ENCODE measurements at regions not wholly inside any gene's neighbourhood (a gene's known extent, or its start where the extent isn't known, plus 50 kb on each side); places are given as distances from the start of the nearest gene placed in this dataset.

DNA sequence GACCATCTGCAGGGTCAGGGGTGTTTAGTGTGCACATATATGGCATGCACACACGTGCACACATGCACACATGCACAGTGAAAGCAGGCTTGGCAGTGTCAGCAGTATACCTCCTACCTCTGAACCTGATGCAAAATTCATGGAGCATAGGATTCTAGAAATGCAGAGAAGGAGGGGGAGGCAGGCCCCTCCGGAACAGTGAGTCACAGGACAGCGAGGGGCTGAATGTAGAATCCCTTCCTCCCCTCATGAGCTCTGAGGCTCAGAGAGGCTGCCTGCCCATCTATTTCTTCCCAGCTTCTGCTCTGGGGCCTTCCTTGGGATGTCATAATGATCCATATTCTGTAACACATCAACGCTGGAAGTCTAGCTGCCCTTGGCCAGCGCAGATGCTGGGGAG lies 66.7 kb upstream of the NECTIN1 start:
- dilution Hi-C loops (cut with HindIII; ENCODE audit: low sequenced_read_pairs, unreplicated experiment) (no loop called here), in situ Hi-C loops (cut with MboI; ENCODE audit: low sequenced_read_pairs) (no loop called here), intact Hi-C loops (cut with micrococcal nuclease) (no loop called here)
- Histone ChIP-seq H3K36me3 (ENCODE audit: control insufficient read depth, insufficient read depth, low read length) (no peaks in the 10 kb centered on the region), H3K9me1 (ENCODE audit: insufficient read depth, low read length) (no peaks in the 10 kb centered on the region), H2BK15ac (ENCODE audit: low read depth, low read length) (no peak overlapping the region), H2BK20ac (ENCODE audit: low read depth, low read length) (no peak overlapping the region), H3K56ac (ENCODE audit: extremely low read depth, insufficient read depth, low read length) (no peak overlapping the region), H3K9me3 (ENCODE audit: control insufficient read depth, insufficient read depth, low read length) (no peaks in the 10 kb centered on the region), H2BK120ac (ENCODE audit: low read depth, low read length) (no peak overlapping the region), H2AFZ (replicated peaks; ENCODE audit: low read length, poor library complexity) (no peak overlapping the region), H2AK9ac (replicated peaks; ENCODE audit: low read depth, low read length, poor library complexity) (no peak overlapping the region), H3K14ac (replicated peaks; ENCODE audit: low read depth, low read length) (no peak overlapping the region), H3K4ac (ENCODE audit: low read depth, low read length) (no peak overlapping the region), H4K8ac (ENCODE audit: low read depth in 2 of 2, low read length in 2 of 2) (no peak overlapping the region), H3K9ac (ENCODE audit: low read depth, low read length) (no peak overlapping the region), H2BK5ac (ENCODE audit: low read depth, low read length, poor library complexity, severe bottlenecking) (no peak overlapping the region), H3K4me3 (ENCODE audit: insufficient read depth, low read depth, low read length) (no peak overlapping the region), H3K4me2 (ENCODE audit: low read depth, low read length) (no peak overlapping the region), H2AK5ac (ENCODE audit: low read depth, low read length) (no peak overlapping the region), H3K23ac (ENCODE audit: low read depth, low read length) (no peak overlapping the region), H4K5ac (ENCODE audit: low read depth, low read length) (no peak overlapping the region), H3K4me1 (ENCODE audit: control insufficient read depth, insufficient read depth, low read length) (no peaks in the 10 kb centered on the region), H4K91ac (ENCODE audit: insufficient read depth, low read depth, low read length) (no peak overlapping the region), H3K79me1 (ENCODE audit: low read depth in 1 of 2, low read length in 2 of 2) (no peaks in the 10 kb centered on the region), H4K20me1 (ENCODE audit: insufficient read depth, low read length) (no peaks in the 10 kb centered on the region; the same call in 1 of the 2 replicates), H3K27ac (ENCODE audit: insufficient read depth, low read length) (no peak overlapping the region), H3K18ac (ENCODE audit: low read depth, low read length) (no peak overlapping the region), H3K27me3 (ENCODE audit: control insufficient read depth, insufficient read depth, low read length) (peaks cover 22% of the 10 kb centered on the region)
- BruUV-seq (replicated peaks), result no TSS peak
- no CpG with 5 or more reads among the region's 5 CpGs for WGBS, 2 experiments (ENCODE audit: extremely low coverage in 2 of 2, insufficient read length in 1 of 2)
- POLR2A ChIA-PET (ENCODE audit: unreplicated experiment), result no interaction called here
- no peak for DNase-seq
- CTCF ChIA-PET, result no interaction called here
- TF ChIP-seq MAFK (IDR thresholded peaks at IDR 0.05; ENCODE audit: low read depth, low read length) (no peak), MAZ (IDR thresholded peaks at IDR 0.05; ENCODE audit: borderline replicate concordance, low read depth, low read length) (no peak), FOS (IDR thresholded peaks at IDR 0.05; ENCODE audit: low read depth, low read length) (no peak), BHLHE40 (IDR thresholded peaks at IDR 0.05; ENCODE audit: low read depth, low read length) (no peak), RFX5 (IDR thresholded peaks at IDR 0.05; ENCODE audit: low read depth, low read length) (no peak), CEBPB (IDR thresholded peaks at IDR 0.05; ENCODE audit: low read depth, low read length) (no peak), POLR2A (IDR thresholded peaks at IDR 0.05; ENCODE audit: low read depth, low read length) (no peak), MXI1 (IDR thresholded peaks at IDR 0.05; ENCODE audit: borderline replicate concordance, low read depth, low read length) (no peak), ELK1 (IDR thresholded peaks at IDR 0.05; ENCODE audit: borderline replicate concordance, low read depth, low read length) (no peak), SMC3 (IDR thresholded peaks at IDR 0.05; ENCODE audit: low read depth, low read length) (no peak), RAD21 (IDR thresholded peaks at IDR 0.05; ENCODE audit: low read length) (no peak), NFE2L2 (IDR thresholded peaks at IDR 0.05; ENCODE audit: low read depth, low read length) (no peak), USF2 (IDR thresholded peaks at IDR 0.05; ENCODE audit: low read depth, low read length) (no peak), CHD1 (IDR thresholded peaks at IDR 0.05; ENCODE audit: low read depth, low read length) (no peak), RCOR1 (IDR thresholded peaks at IDR 0.05; ENCODE audit: insufficient replicate concordance, low read length) (no peak)
- TF ChIP-seq, protein P1, sequence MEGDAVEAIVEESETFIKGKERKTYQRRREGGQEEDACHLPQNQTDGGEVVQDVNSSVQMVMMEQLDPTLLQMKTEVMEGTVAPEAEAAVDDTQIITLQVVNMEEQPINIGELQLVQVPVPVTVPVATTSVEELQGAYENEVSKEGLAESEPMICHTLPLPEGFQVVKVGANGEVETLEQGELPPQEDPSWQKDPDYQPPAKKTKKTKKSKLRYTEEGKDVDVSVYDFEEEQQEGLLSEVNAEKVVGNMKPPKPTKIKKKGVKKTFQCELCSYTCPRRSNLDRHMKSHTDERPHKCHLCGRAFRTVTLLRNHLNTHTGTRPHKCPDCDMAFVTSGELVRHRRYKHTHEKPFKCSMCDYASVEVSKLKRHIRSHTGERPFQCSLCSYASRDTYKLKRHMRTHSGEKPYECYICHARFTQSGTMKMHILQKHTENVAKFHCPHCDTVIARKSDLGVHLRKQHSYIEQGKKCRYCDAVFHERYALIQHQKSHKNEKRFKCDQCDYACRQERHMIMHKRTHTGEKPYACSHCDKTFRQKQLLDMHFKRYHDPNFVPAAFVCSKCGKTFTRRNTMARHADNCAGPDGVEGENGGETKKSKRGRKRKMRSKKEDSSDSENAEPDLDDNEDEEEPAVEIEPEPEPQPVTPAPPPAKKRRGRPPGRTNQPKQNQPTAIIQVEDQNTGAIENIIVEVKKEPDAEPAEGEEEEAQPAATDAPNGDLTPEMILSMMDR (conservative IDR thresholded peaks at IDR 0.05; ENCODE audit: low read depth, low read length), result no peak
- ATAC-seq (ENCODE audit: low read depth), result no peak

Measured in IMR-90 (cell line).